OCI-LY7 (cell line): ENCODE measurements at regions not wholly inside any gene's neighbourhood (a gene's known extent, or its start where the extent isn't known, plus 50 kb on each side); places are given as distances from the start of the nearest gene placed in this dataset.

Source experiments
- BruUV-seq: library from RNA; stranded (reverse); fragments of 400-500 nt; replicated peaks from 2 replicates; lab custom pipeline; 2021; lab: Mats Ljungman, UMichigan
- CTCF ChIA-PET: fragments of 300-600 bp; sonication (Branson Sonifier 250); formaldehyde crosslinking; loops from one replicate; lab custom pipeline; 2022; ENCODE audit warnings: antibody characterized with exemption; ENCODE audit not compliant: unreplicated experiment; lab: Charles Lee
- POLR2A ChIA-PET: fragments of 300-600 bp; sonication (Branson Sonifier 250); formaldehyde crosslinking; loops from one replicate; lab custom pipeline; 2022; ENCODE audit warnings: antibody characterized with exemption; lab: Charles Lee
- DNase-seq: peaks from one replicate; pipeline ENCODE4 v3.0.0-alpha.2; 2015; ENCODE audit warnings: low spot score
- H2AFZ ChIP-seq: fragments of 200-600 bp; sonication (generic), shearing (Covaris generic); 2 replicates; pipeline ENCODE4 v1.6.1; 2014; ENCODE audit warnings: mild to moderate bottlenecking, antibody characterized with exemption, low read length, moderate library complexity
- H3K27ac ChIP-seq: fragments of 200-600 bp; sonication (generic); 2 replicates; pipeline ENCODE4 v1.5.1; 2014; ENCODE audit warnings: mixed run types, low read depth, mild to moderate bottlenecking, moderate library complexity, low read length, inconsistent platforms; ENCODE audit not compliant: poor library complexity, severe bottlenecking
- H3K36me3 ChIP-seq: fragments of 200-600 bp; sonication (generic); 2 replicates; pipeline ENCODE4 v1.6.1; 2014; ENCODE audit warnings: mild to moderate bottlenecking, antibody characterized with exemption, low read length, moderate library complexity, mixed read lengths; ENCODE audit not compliant: insufficient read depth
- H3K4me1 ChIP-seq: fragments of 200-600 bp; sonication (generic); 2 replicates; pipeline ENCODE4 v1.5.1; 2014; ENCODE audit warnings: mild to moderate bottlenecking, low read length; ENCODE audit not compliant: insufficient read depth, poor library complexity, severe bottlenecking
- H3K4me2 ChIP-seq: fragments of 200-600 bp; sonication (generic); 2 replicates; pipeline ENCODE4 v1.6.1; 2014; ENCODE audit warnings: mild to moderate bottlenecking, low read length
- H3K4me3 ChIP-seq: fragments of 200-600 bp; sonication (generic); 2 replicates; pipeline ENCODE4 v1.5.1; 2014; ENCODE audit warnings: mild to moderate bottlenecking, low read depth, low read length; ENCODE audit not compliant: poor library complexity, severe bottlenecking
- H3K79me2 ChIP-seq: fragments of 200-600 bp; sonication (generic); 2 replicates; pipeline ENCODE4 v1.6.1; 2016; ENCODE audit warnings: low read depth, mild to moderate bottlenecking, low read length, moderate library complexity, mixed read lengths; ENCODE audit not compliant: insufficient read depth
- H3K9me2 ChIP-seq: fragments of 200-600 bp; sonication (generic); 2 replicates; pipeline ENCODE4 v1.6.1; 2016; ENCODE audit warnings: mild to moderate bottlenecking, low read length, mixed read lengths; ENCODE audit not compliant: insufficient read depth
- H3K9me3 ChIP-seq: fragments of 200-600 bp; sonication (generic); 2 replicates; pipeline ENCODE4 v1.6.1; 2014; ENCODE audit warnings: mild to moderate bottlenecking, mixed run types, low read length, mixed read lengths
- H4K20me1 ChIP-seq: fragments of 200-600 bp; sonication (generic); 2 replicates; pipeline ENCODE4 v1.6.1; 2014; ENCODE audit warnings: mild to moderate bottlenecking, antibody characterized with exemption, low read length, moderate library complexity, mixed read lengths; ENCODE audit not compliant: insufficient read depth
- EZH2phosphoT487 ChIP-seq: fragments of 200-600 bp; sonication (generic); IDR thresholded peaks from 2 replicates; pipeline ENCODE4 v1.6.1; 2018; ENCODE audit warnings: low read depth, borderline replicate concordance, mild to moderate bottlenecking, mixed run types, antibody characterized with exemption, low read length, moderate library complexity, mixed read lengths
- intact Hi-C: fragments of 100-400 bp; cut with micrococcal nuclease; formaldehyde crosslinking; loops from one replicate; pipeline ENCODE4 v1.10.0; 2022; ENCODE audit not compliant: unreplicated experiment
- TF ChIP-seq, protein P1 (sequence below): fragments of 200-600 bp; sonication (generic); conservative IDR thresholded peaks from 2 replicates; pipeline ENCODE4 v1.5.1; 2014; ENCODE audit warnings: mild to moderate bottlenecking, antibody characterized with exemption, low read length, moderate library complexity, mixed read lengths

DNA sequence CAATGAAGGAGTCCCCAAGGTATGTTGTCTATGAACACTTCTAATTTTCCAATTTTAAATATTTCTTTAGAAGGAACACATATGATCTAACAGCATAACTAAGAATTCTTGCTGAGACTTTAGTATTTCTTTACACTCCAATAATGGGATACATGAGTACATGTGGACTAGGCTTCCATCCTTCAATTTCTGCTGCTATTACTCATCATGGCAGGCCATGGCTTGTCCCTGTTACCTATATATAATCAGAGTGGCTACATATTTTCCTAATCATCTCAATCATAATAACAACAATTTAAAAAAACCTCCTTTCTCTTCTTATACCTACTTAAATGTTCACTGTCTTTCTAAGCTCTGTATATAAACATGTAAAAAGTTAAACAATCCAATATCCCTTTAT, 60.3 kb upstream of the TAC1 start:
- intact Hi-C loops = no loop called here
- ChIA-PET CTCF (no interaction called here), POLR2A (interaction anchor here (1.6 kb wide), 1 partner anchor 9 kb away, joined by 3 read pairs; no protein-coding TSS in a partner anchor)
- TF ChIP-seq, protein P1, sequence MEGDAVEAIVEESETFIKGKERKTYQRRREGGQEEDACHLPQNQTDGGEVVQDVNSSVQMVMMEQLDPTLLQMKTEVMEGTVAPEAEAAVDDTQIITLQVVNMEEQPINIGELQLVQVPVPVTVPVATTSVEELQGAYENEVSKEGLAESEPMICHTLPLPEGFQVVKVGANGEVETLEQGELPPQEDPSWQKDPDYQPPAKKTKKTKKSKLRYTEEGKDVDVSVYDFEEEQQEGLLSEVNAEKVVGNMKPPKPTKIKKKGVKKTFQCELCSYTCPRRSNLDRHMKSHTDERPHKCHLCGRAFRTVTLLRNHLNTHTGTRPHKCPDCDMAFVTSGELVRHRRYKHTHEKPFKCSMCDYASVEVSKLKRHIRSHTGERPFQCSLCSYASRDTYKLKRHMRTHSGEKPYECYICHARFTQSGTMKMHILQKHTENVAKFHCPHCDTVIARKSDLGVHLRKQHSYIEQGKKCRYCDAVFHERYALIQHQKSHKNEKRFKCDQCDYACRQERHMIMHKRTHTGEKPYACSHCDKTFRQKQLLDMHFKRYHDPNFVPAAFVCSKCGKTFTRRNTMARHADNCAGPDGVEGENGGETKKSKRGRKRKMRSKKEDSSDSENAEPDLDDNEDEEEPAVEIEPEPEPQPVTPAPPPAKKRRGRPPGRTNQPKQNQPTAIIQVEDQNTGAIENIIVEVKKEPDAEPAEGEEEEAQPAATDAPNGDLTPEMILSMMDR = no peak
- no peak for TF ChIP-seq EZH2phosphoT487
- DNase-seq = no peak
- no peaks in the 10 kb centered on the region for H3K79me2 ChIP-seq
- no peaks in the 10 kb centered on the region for H3K4me1 ChIP-seq
- no peaks in the 10 kb centered on the region for H3K9me3 ChIP-seq
- no peak overlapping the region for H3K27ac ChIP-seq
- H2AFZ ChIP-seq = no peak overlapping the region
- no peak overlapping the region for H3K4me3 ChIP-seq
- H4K20me1 ChIP-seq = no peaks in the 10 kb centered on the region
- H3K4me2 ChIP-seq = no peak overlapping the region
- no peaks in the 10 kb centered on the region for H3K36me3 ChIP-seq
- no TSS peak for BruUV-seq
- no peaks in the 10 kb centered on the region for H3K9me2 ChIP-seq

- H3K36me3 ChIP-seq = no peaks in the 10 kb centered on the region
- no peaks in the 10 kb centered on the region for H3K9me3 ChIP-seq
- H3K9me2 ChIP-seq = no peaks in the 10 kb centered on the region
- H3K4me3 ChIP-seq = no peak overlapping the region
- ChIA-PET CTCF (no interaction called here), POLR2A (no interaction called here)
- no peak overlapping the region for H3K4me2 ChIP-seq
- H3K4me1 ChIP-seq = no peaks in the 10 kb centered on the region
- no peak overlapping the region for H3K27ac ChIP-seq
- no peaks in the 10 kb centered on the region for H4K20me1 ChIP-seq
- no TSS peak for BruUV-seq
- no peak overlapping the region for H2AFZ ChIP-seq
- TF ChIP-seq EZH2phosphoT487 = no peak
- TF ChIP-seq, protein P1 = no peak
- no peak for DNase-seq
- intact Hi-C loops = no loop called here
- no peaks in the 10 kb centered on the region for H3K79me2 ChIP-seq
Measured at GRCh38 chr7:97680622-97681021, 51.3 kb upstream of the TAC1 start.
